SK-N-SH (cell line): ENCODE measurements at regions not wholly inside any gene's neighbourhood (a gene's known extent, or its start where the extent isn't known, plus 50 kb on each side); places are given as distances from the start of the nearest gene placed in this dataset.

ENCODE experiments used
- EP300 ChIP-seq, 2 experiments: IDR thresholded peaks; 2 replicates each; pipeline versions ENCODE4 v1.4.0 to v1.6.1; 2012; ENCODE audit warnings: borderline replicate concordance in 1 of 2, low read depth in 1 of 2, low read length in 1 of 2
- GABPA ChIP-seq: IDR thresholded peaks from 2 replicates; pipeline ENCODE4 v1.4.0; 2012; ENCODE audit warnings: low read depth, mild to moderate bottlenecking
- JUND ChIP-seq: IDR thresholded peaks from 2 replicates; pipeline ENCODE4 v1.4.0; 2012
- MEF2A ChIP-seq: IDR thresholded peaks from 2 replicates; pipeline ENCODE4 v1.4.0; 2012; ENCODE audit warnings: low read depth, borderline replicate concordance
- POLR2AphosphoS5 ChIP-seq: IDR thresholded peaks from 2 replicates; pipeline ENCODE4 v1.6.1; 2012; ENCODE audit warnings: low read depth, low read length
- RAD21 ChIP-seq: IDR thresholded peaks from 2 replicates; pipeline ENCODE4 v1.6.1; 2012; ENCODE audit warnings: mild to moderate bottlenecking, low read length
- RCOR1 ChIP-seq: fragments of 150-350 bp; IDR thresholded peaks from 2 replicates; pipeline ENCODE4 v1.6.1; 2017; ENCODE audit warnings: antibody characterized with exemption, low read length
- SIN3A ChIP-seq: IDR thresholded peaks from 2 replicates; pipeline ENCODE4 v1.6.1; 2012; ENCODE audit warnings: low read depth, mild to moderate bottlenecking, low read length, moderate library complexity, borderline replicate concordance
- YY1 ChIP-seq: IDR thresholded peaks from 2 replicates; pipeline ENCODE4 v1.4.0; 2012; ENCODE audit warnings: low read depth, mild to moderate bottlenecking
- TF ChIP-seq, protein P1 (sequence below): fragments of 200-600 bp; sonication (generic); IDR thresholded peaks from 2 replicates; pipeline ENCODE4 v1.6.1; 2017; ENCODE audit warnings: antibody characterized with exemption, mild to moderate bottlenecking, moderate library complexity
- TF ChIP-seq, protein P2 (sequence below): IDR thresholded peaks from 2 replicates; pipeline ENCODE4 v1.6.1; 2012; ENCODE audit warnings: mild to moderate bottlenecking, low read depth, low read length, moderate library complexity
- TF ChIP-seq, protein P3 (sequence below): IDR thresholded peaks from 2 replicates; pipeline ENCODE4 v1.4.0; 2012; ENCODE audit warnings: low read depth, borderline replicate concordance

DNA sequence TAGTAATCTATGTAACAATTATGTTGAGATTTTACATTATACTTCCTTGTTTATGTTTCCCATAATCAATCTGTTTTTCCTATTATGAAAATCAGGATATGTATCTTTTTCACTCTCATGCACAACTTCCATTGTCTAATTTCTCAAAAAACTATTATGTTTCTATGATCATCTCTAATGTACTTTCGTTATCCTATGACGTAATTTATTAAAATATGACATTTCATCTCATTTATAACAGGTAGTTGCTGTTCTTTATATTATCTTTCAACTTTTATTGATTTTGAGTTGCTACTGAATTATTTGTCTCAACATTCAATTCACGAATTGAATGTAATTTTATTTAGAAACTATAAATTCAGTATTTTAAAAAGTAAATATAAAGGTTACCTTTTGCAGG is 100.8 kb upstream of the MAGEB18 start:
- TF ChIP-seq, protein P1, sequence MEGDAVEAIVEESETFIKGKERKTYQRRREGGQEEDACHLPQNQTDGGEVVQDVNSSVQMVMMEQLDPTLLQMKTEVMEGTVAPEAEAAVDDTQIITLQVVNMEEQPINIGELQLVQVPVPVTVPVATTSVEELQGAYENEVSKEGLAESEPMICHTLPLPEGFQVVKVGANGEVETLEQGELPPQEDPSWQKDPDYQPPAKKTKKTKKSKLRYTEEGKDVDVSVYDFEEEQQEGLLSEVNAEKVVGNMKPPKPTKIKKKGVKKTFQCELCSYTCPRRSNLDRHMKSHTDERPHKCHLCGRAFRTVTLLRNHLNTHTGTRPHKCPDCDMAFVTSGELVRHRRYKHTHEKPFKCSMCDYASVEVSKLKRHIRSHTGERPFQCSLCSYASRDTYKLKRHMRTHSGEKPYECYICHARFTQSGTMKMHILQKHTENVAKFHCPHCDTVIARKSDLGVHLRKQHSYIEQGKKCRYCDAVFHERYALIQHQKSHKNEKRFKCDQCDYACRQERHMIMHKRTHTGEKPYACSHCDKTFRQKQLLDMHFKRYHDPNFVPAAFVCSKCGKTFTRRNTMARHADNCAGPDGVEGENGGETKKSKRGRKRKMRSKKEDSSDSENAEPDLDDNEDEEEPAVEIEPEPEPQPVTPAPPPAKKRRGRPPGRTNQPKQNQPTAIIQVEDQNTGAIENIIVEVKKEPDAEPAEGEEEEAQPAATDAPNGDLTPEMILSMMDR, result no peak
- TF ChIP-seq JUND (no peak), GABPA (no peak), POLR2AphosphoS5 (no peak), RAD21 (no peak), MEF2A (no peak), SIN3A (no peak), RCOR1 (no peak), EP300 (IDR thresholded peaks at IDR 0.05; ENCODE audit: borderline replicate concordance in 1 of 2, low read depth in 1 of 2, low read length in 1 of 2) (no peak), YY1 (no peak)
- TF ChIP-seq, protein P2, sequence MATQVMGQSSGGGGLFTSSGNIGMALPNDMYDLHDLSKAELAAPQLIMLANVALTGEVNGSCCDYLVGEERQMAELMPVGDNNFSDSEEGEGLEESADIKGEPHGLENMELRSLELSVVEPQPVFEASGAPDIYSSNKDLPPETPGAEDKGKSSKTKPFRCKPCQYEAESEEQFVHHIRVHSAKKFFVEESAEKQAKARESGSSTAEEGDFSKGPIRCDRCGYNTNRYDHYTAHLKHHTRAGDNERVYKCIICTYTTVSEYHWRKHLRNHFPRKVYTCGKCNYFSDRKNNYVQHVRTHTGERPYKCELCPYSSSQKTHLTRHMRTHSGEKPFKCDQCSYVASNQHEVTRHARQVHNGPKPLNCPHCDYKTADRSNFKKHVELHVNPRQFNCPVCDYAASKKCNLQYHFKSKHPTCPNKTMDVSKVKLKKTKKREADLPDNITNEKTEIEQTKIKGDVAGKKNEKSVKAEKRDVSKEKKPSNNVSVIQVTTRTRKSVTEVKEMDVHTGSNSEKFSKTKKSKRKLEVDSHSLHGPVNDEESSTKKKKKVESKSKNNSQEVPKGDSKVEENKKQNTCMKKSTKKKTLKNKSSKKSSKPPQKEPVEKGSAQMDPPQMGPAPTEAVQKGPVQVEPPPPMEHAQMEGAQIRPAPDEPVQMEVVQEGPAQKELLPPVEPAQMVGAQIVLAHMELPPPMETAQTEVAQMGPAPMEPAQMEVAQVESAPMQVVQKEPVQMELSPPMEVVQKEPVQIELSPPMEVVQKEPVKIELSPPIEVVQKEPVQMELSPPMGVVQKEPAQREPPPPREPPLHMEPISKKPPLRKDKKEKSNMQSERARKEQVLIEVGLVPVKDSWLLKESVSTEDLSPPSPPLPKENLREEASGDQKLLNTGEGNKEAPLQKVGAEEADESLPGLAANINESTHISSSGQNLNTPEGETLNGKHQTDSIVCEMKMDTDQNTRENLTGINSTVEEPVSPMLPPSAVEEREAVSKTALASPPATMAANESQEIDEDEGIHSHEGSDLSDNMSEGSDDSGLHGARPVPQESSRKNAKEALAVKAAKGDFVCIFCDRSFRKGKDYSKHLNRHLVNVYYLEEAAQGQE, result no peak
- TF ChIP-seq, protein P3, sequence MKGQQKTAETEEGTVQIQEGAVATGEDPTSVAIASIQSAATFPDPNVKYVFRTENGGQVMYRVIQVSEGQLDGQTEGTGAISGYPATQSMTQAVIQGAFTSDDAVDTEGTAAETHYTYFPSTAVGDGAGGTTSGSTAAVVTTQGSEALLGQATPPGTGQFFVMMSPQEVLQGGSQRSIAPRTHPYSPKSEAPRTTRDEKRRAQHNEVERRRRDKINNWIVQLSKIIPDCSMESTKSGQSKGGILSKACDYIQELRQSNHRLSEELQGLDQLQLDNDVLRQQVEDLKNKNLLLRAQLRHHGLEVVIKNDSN, result no peak
